K562 (cell line): ENCODE measurements at regions not wholly inside any gene's neighbourhood (a gene's known extent, or its start where the extent isn't known, plus 50 kb on each side); places are given as distances from the start of the nearest gene placed in this dataset.

Experiments
- ATAC-seq: fragments of 200-7000 bp; cut with Tn5 transposase; 3 replicates; pipeline ENCODE4 v1.9.1; 2020; ENCODE audit warnings: moderate library complexity
- BruUV-seq: library from RNA; stranded (reverse); fragments of 400-500 nt; replicated peaks from 2 replicates; lab custom pipeline; 2021; lab: Mats Ljungman, UMichigan
- CTCF ChIA-PET: fragments of 300-600 bp; formaldehyde crosslinking; extraction: SDS; loops from one replicate; lab custom pipeline; 2021; ENCODE audit warnings: low intra/inter-chr PET ratio; lab: Yijun Ruan, JAX
- POLR2A ChIA-PET: fragments of 300-600, 350-650 bp; sonication (Branson Sonifier 250); formaldehyde crosslinking; extraction: SDS; loops from one replicate; lab custom pipeline; 2021; ENCODE audit warnings: antibody characterized with exemption, inconsistent platforms; lab: Yijun Ruan, JAX
- DNase-seq, 4 experiments: peaks; one replicate each; pipeline versions ENCODE4 v3.0.0 to v3.0.0-alpha.2; 2011 to 2018; ENCODE audit warnings: low spot score in 3 of 4, mixed read lengths in 3 of 4; ENCODE audit errors: extremely low read depth in 1 of 4
- FAIRE-seq: peaks from 2 replicates; lab custom pipeline; 2011; peaks lifted over from hg19 to GRCh38; lab: Jason Lieb, UNC
- H2AFZ ChIP-seq: 2 replicates; pipeline ENCODE4 v1.6.0; 2011; ENCODE audit warnings: low read depth, low read length, control low read depth, inconsistent platforms
- H3K27ac ChIP-seq: fragments of 200-600 bp; 3 replicates; pipeline ENCODE4 v1.8.0; 2011; ENCODE audit warnings: low read depth, mild to moderate bottlenecking, control low read depth, inconsistent platforms, low read length, moderate library complexity, mixed read lengths; ENCODE audit errors: extremely low read depth
- H3K27me3 ChIP-seq, 2 experiments: fragments of 300-600 bp in 1 of 2; 2 replicates in 1 of 2; 3 replicates in 1 of 2; pipeline versions ENCODE4 v1.6.0 to v1.8.0; 2011; ENCODE audit warnings: inconsistent platforms in 2 of 2, low read length in 2 of 2, mild to moderate bottlenecking in 1 of 2, mixed read lengths in 1 of 2, moderate library complexity in 1 of 2; ENCODE audit not compliant: control insufficient read depth in 2 of 2, insufficient read depth in 2 of 2
- H3K36me3 ChIP-seq: fragments of 300-600 bp; 3 replicates; pipeline ENCODE4 v1.8.0; 2011; ENCODE audit warnings: mild to moderate bottlenecking, low read length, inconsistent platforms; ENCODE audit not compliant: control insufficient read depth, insufficient read depth
- H3K4me1 ChIP-seq, 2 experiments: fragments of 200-600 bp in 1 of 2; replicated peaks in 1 of 2; 2 replicates in 1 of 2; 3 replicates in 1 of 2; pipeline versions ENCODE4 v1.5.1 to v1.8.0; 2011; ENCODE audit warnings: inconsistent platforms in 2 of 2, low read length in 2 of 2, mild to moderate bottlenecking in 1 of 2, mixed read lengths in 1 of 2, moderate library complexity in 1 of 2; ENCODE audit not compliant: control insufficient read depth in 2 of 2, insufficient read depth in 2 of 2
- H3K4me2 ChIP-seq: 2 replicates; pipeline ENCODE4 v1.6.1; 2011; ENCODE audit warnings: low read length, control low read depth, inconsistent platforms, mixed read lengths; ENCODE audit not compliant: insufficient read depth
- H3K4me3 ChIP-seq: fragments of 200-600 bp; sonication (generic), shearing (Covaris generic); 2 replicates; pipeline ENCODE4 v1.5.1; 2016; ENCODE audit warnings: control low read depth, inconsistent platforms
- H3K79me2 ChIP-seq: fragments of 200-600 bp; 3 replicates; pipeline ENCODE4 v1.8.0; 2011; ENCODE audit warnings: low read length, inconsistent platforms; ENCODE audit not compliant: control insufficient read depth, insufficient read depth
- H3K9ac ChIP-seq, 2 experiments: 2 replicates each; pipeline versions ENCODE4 v1.6.0 to v1.6.1; 2011; ENCODE audit warnings: low read depth in 2 of 2, low read length in 2 of 2, control low read depth in 1 of 2, inconsistent platforms in 1 of 2, mild to moderate bottlenecking in 1 of 2, mixed read lengths in 1 of 2; ENCODE audit not compliant: insufficient read depth in 1 of 2
- H3K9me1 ChIP-seq: one replicate; pipeline ENCODE4 v1.6.0; 2011; ENCODE audit warnings: inconsistent platforms, mild to moderate bottlenecking, low read length, moderate library complexity; ENCODE audit not compliant: control insufficient read depth, insufficient read depth
- H3K9me3 ChIP-seq: replicated peaks from 2 replicates; pipeline ENCODE4 v1.5.1; 2011; ENCODE audit warnings: low read depth, low read length, inconsistent platforms; ENCODE audit not compliant: control insufficient read depth, insufficient read depth
- H4K20me1 ChIP-seq: replicated peaks from 2 replicates; pipeline ENCODE4 v1.6.1; 2011; ENCODE audit warnings: low read length, inconsistent platforms, mixed read lengths; ENCODE audit not compliant: control insufficient read depth, insufficient read depth
- DDX20 ChIP-seq: fragments of 450-650 bp; IDR thresholded peaks from 2 replicates; pipeline ENCODE4 v1.6.1; 2016; ENCODE audit warnings: missing genetic modification characterization, low read depth, mild to moderate bottlenecking, missing compliant biosample characterization, moderate library complexity
- HDAC2 ChIP-seq: fragments of 450-650 bp; IDR thresholded peaks from 2 replicates; pipeline ENCODE4 v1.6.1; 2016; ENCODE audit warnings: mild to moderate bottlenecking
- HOXB6 ChIP-seq: fragments of 250-450 bp; sonication (Bioruptor Pico); IDR thresholded peaks from 2 replicates; pipeline ENCODE4 v1.5.1; 2022; ENCODE audit warnings: mild to moderate bottlenecking, borderline replicate concordance
- KLF6 ChIP-seq: fragments of 250-450 bp; sonication (Bioruptor Pico); IDR thresholded peaks from 2 replicates; pipeline ENCODE4 v1.4.0; 2020; ENCODE audit warnings: mild to moderate bottlenecking, moderate library complexity, borderline replicate concordance
- LARP7 ChIP-seq: fragments of 450-650 bp; IDR thresholded peaks from 2 replicates; pipeline ENCODE4 v1.6.1; 2016
- NCOA2 ChIP-seq, 2 experiments: fragments of 450-650 bp; IDR thresholded peaks; 2 replicates each; pipeline ENCODE4 v1.6.1; 2018; ENCODE audit warnings: mild to moderate bottlenecking in 2 of 2, moderate library complexity in 1 of 2; ENCODE audit not compliant: partially characterized antibody in 2 of 2
- PCBP1 ChIP-seq: fragments of 200-400 bp; formaldehyde crosslinking; IDR thresholded peaks from 2 replicates; pipeline ENCODE4 v1.6.1; 2018; ENCODE audit warnings: mild to moderate bottlenecking, low read depth, low read length; ENCODE audit not compliant: poor library complexity, severe bottlenecking
- ZKSCAN3 ChIP-seq: fragments of 250-450 bp; sonication (Bioruptor Pico); IDR thresholded peaks from 2 replicates; pipeline ENCODE4 v1.4.0; 2020
- ZNF583 ChIP-seq: fragments of 250-450 bp; sonication (Bioruptor Pico); IDR thresholded peaks from 2 replicates; pipeline ENCODE4 v1.4.0; 2020
- ZNF76 ChIP-seq: fragments of 250-450 bp; sonication (Bioruptor Pico); IDR thresholded peaks from 2 replicates; pipeline ENCODE4 v1.4.0; 2020; ENCODE audit warnings: mild to moderate bottlenecking, moderate library complexity, borderline replicate concordance
- WGBS: fragments of 100-300 bp; shearing (Covaris generic); methylation state at CpG from one replicate; pipeline ENCODE4 v1.1.6; 2016; ENCODE audit warnings: low coverage, mixed read lengths; ENCODE audit not compliant: insufficient coverage; ENCODE audit errors: missing lambda C conversion rate; 5-methylcytosine and 5-hydroxymethylcytosine counted together
- in situ Hi-C: fragments of 300-500 bp; cut with MboI; formaldehyde crosslinking; loops from 4 replicates; pipeline ENCODE4 v1.15.0; 2018; ENCODE audit warnings: inconsistent platforms, mixed read lengths
- intact Hi-C: fragments of 100-400 bp; cut with micrococcal nuclease; formaldehyde crosslinking; loops from 2 replicates; pipeline ENCODE4 v1.14.2; 2022
- TF ChIP-seq, protein P1 (sequence below): fragments of 250-450 bp; sonication (Bioruptor Pico); IDR thresholded peaks from 2 replicates; pipeline ENCODE4 v1.4.0; 2020; ENCODE audit warnings: borderline replicate concordance

DNA sequence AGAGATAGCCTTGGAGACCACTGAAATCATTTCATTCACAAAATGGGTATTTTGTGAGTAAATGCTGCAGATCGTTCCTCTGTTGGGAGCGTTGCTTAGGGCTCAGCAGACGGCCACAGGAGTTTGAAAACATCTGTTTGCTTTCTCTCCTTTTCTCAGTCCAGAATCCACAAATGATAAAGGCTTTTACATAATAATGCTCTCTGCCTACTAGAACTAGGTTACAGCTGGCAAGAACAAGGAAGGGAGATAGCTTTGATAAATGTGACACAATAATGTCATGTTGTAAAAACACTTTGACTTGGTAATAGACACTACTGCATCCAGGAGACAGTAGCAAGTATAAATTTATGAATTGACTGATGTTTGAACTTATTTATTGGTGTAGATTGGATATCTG, 1072.4 kb upstream of the CDH6 start:
- H3K27ac ChIP-seq: no peak overlapping the region
- H3K9ac ChIP-seq: no peak overlapping the region
- no peaks in the 10 kb centered on the region for H3K79me2 ChIP-seq
- intact Hi-C loops: no loop called here
- no peaks in the 10 kb centered on the region for H3K9me3 ChIP-seq
- no peaks in the 10 kb centered on the region for H3K9me1 ChIP-seq
- H3K4me3 ChIP-seq: no peak overlapping the region
- POLR2A ChIA-PET: no interaction called here
- no peaks in the 10 kb centered on the region for H4K20me1 ChIP-seq
- no TSS peak for BruUV-seq
- H3K36me3 ChIP-seq: no peaks in the 10 kb centered on the region
- ATAC-seq (no peak), FAIRE-seq (no peak)
- 11% methylated on average over 3 of the region's 3 CpGs for WGBS
- TF ChIP-seq LARP7: no peak
- TF ChIP-seq HOXB6 (CRISPR knock-in tag): no peak
- TF ChIP-seq ZNF583 (CRISPR knock-in tag): no peak
- TF ChIP-seq ZKSCAN3 (CRISPR knock-in tag): no peak
- TF ChIP-seq HDAC2: no peak
- TF ChIP-seq KLF6: no peak
- no peak for TF ChIP-seq NCOA2 (IDR thresholded peaks at IDR 0.05; ENCODE audit: partially characterized antibody in 2 of 2)
- TF ChIP-seq, all 486 proteins: peak for 0
- no peaks in the 10 kb centered on the region for H3K4me1 ChIP-seq
- in situ Hi-C loops: no loop called here
- DNase-seq: no peak
- H2AFZ ChIP-seq: no peak overlapping the region
- no peaks in the 10 kb centered on the region for H3K27me3 ChIP-seq
- CTCF ChIA-PET: no interaction called here
- H3K4me2 ChIP-seq: no peak overlapping the region

GRCh38 chr5:30117135-30117534, 1076.4 kb upstream of the CDH6 start:
- no peak overlapping the region for H3K27ac ChIP-seq
- BruUV-seq: no TSS peak
- no peak for TF ChIP-seq PCBP1
- TF ChIP-seq ZNF76: no peak
- TF ChIP-seq DDX20 (tag): no peak
- TF ChIP-seq, protein P1, sequence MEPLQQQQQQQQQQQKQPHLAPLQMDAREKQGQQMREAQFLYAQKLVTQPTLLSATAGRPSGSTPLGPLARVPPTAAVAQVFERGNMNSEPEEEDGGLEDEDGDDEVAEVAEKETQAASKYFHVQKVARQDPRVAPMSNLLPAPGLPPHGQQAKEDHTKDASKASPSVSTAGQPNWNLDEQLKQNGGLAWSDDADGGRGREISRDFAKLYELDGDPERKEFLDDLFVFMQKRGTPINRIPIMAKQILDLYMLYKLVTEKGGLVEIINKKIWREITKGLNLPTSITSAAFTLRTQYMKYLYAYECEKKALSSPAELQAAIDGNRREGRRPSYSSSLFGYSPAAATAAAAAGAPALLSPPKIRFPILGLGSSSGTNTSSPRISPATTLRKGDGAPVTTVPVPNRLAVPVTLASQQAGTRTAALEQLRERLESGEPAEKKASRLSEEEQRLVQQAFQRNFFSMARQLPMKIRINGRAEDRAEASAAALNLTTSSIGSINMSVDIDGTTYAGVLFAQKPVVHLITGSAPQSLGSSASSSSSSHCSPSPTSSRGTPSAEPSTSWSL (CRISPR knock-in tag): no peak

More at GRCh38 chr5:30117135-30117534, 1076.4 kb upstream of the CDH6 start:
- intact Hi-C loops: no loop called here
- DNase-seq: no peak
- POLR2A ChIA-PET: no interaction called here
- Histone ChIP-seq H3K27me3 (no peaks in the 10 kb centered on the region), H3K79me2 (no peaks in the 10 kb centered on the region), H3K4me1 (no peaks in the 10 kb centered on the region), H3K36me3 (no peaks in the 10 kb centered on the region), H3K9ac (no peak overlapping the region), H3K4me2 (no peak overlapping the region), H3K9me1 (no peaks in the 10 kb centered on the region), H4K20me1 (no peaks in the 10 kb centered on the region), H3K9me3 (no peaks in the 10 kb centered on the region), H2AFZ (no peak overlapping the region), H3K4me3 (no peak overlapping the region)
- ATAC-seq: no peak
- CTCF ChIA-PET: no interaction called here
- in situ Hi-C loops: no loop called here
- no peak for FAIRE-seq
